GM12878 (cell line): ENCODE measurements at regions not wholly inside any gene's neighbourhood (a gene's known extent, or its start where the extent isn't known, plus 50 kb on each side); places are given as distances from the start of the nearest gene placed in this dataset.

Experiments used
- ATAC-seq: fragments of 200-7000 bp; cut with Tn5 transposase; 3 replicates; pipeline ENCODE4 v1.9.1; 2020; ENCODE audit warnings: mild to moderate bottlenecking, moderate library complexity
- BruUV-seq: library from RNA; stranded (reverse); fragments of 400-500 nt; replicated peaks from 2 replicates; lab custom pipeline; 2021; lab: Mats Ljungman, UMichigan
- CTCF ChIA-PET: fragments of 300-600 bp; sonication (Branson Sonifier 250); formaldehyde crosslinking; extraction: SDS; loops from one replicate; lab custom pipeline; 2021; ENCODE audit warnings: inconsistent platforms; lab: Yijun Ruan, JAX
- POLR2A ChIA-PET: fragments of 350-600 bp; formaldehyde crosslinking; extraction: SDS; loops from one replicate; lab custom pipeline; 2021; ENCODE audit warnings: inconsistent platforms; lab: Charles Lee
- RAD21 ChIA-PET: fragments of 300-600 bp; sonication (Branson Sonifier 250); formaldehyde crosslinking; loops from one replicate; lab custom pipeline; 2023; ENCODE audit warnings: antibody characterized with exemption; ENCODE audit not compliant: unreplicated experiment; lab: Charles Lee
- SMC1A ChIA-PET: fragments of 300-600 bp; sonication (Branson Sonifier 250); formaldehyde crosslinking; loops from one replicate; lab custom pipeline; 2023; ENCODE audit not compliant: unreplicated experiment, uncharacterized antibody; lab: Charles Lee
- DNase-seq: peaks from one replicate; pipeline ENCODE4 v3.0.0-alpha.2; 2011; ENCODE audit warnings: low read depth, low spot score
- FAIRE-seq: peaks from 3 replicates; lab custom pipeline; 2011; peaks lifted over from hg19 to GRCh38; lab: Jason Lieb, UNC
- H2AFZ ChIP-seq: 2 replicates; pipeline ENCODE4 v1.6.0; 2011; ENCODE audit warnings: low read depth, low read length, control low read depth; ENCODE audit not compliant: control insufficient read depth
- H3K27ac ChIP-seq: 2 replicates; pipeline ENCODE4 v1.5.1; 2011; ENCODE audit warnings: control low read depth; ENCODE audit not compliant: control insufficient read depth, insufficient read depth
- H3K27me3 ChIP-seq, 2 experiments: replicated peaks in 1 of 2; 2 replicates each; pipeline versions ENCODE4 v1.6.0 to v1.6.1; 2011; ENCODE audit warnings: low read length in 1 of 2; ENCODE audit not compliant: control insufficient read depth in 2 of 2, insufficient read depth in 2 of 2
- H3K36me3 ChIP-seq, 2 experiments: 2 replicates each; pipeline ENCODE4 v1.5.1; 2011; ENCODE audit warnings: low read length in 1 of 2; ENCODE audit not compliant: control insufficient read depth in 2 of 2, insufficient read depth in 2 of 2
- H3K4me1 ChIP-seq: 2 replicates; pipeline ENCODE4 v1.6.1; 2011; ENCODE audit warnings: mild to moderate bottlenecking, low read length, moderate library complexity, mixed read lengths; ENCODE audit not compliant: control insufficient read depth, insufficient read depth
- H3K4me2 ChIP-seq: 2 replicates; pipeline ENCODE4 v1.6.0; 2011; ENCODE audit warnings: control low read depth; ENCODE audit not compliant: control insufficient read depth, insufficient read depth
- H3K4me3 ChIP-seq: fragments of 200-600 bp; sonication (generic); 2 replicates; pipeline ENCODE4 v1.5.1; 2016
- H3K79me2 ChIP-seq: 2 replicates; pipeline ENCODE4 v1.6.0; 2011; ENCODE audit warnings: low read length; ENCODE audit not compliant: control insufficient read depth, insufficient read depth
- H3K9ac ChIP-seq: 2 replicates; pipeline ENCODE4 v1.8.0; 2011; ENCODE audit warnings: low read length, control low read depth, mixed read lengths; ENCODE audit not compliant: control insufficient read depth, insufficient read depth
- H3K9me3 ChIP-seq: replicated peaks from 3 replicates; pipeline ENCODE4 v1.5.1; 2011; ENCODE audit warnings: mild to moderate bottlenecking, low read length; ENCODE audit not compliant: control insufficient read depth, insufficient read depth
- H4K20me1 ChIP-seq: 2 replicates; pipeline ENCODE4 v1.6.0; 2011; ENCODE audit not compliant: control insufficient read depth, insufficient read depth
- CREM ChIP-seq: IDR thresholded peaks from 2 replicates; pipeline ENCODE4 v1.6.1; 2014; ENCODE audit warnings: antibody characterized with exemption, low read depth
- EGR1 ChIP-seq, 2 experiments: IDR thresholded peaks; 1 replicate in 1 of 2; 2 replicates in 1 of 2; pipeline ENCODE4 v1.6.1; 2011 to 2012; ENCODE audit warnings: low read depth in 2 of 2, low read length in 2 of 2, borderline replicate concordance in 1 of 2, mild to moderate bottlenecking in 1 of 2, moderate library complexity in 1 of 2
- EZH2 ChIP-seq: IDR thresholded peaks from 2 replicates; pipeline ENCODE4 v1.6.1; 2012; ENCODE audit warnings: low read depth, mild to moderate bottlenecking, control low read depth, inconsistent platforms, low read length, borderline replicate concordance; ENCODE audit not compliant: control insufficient read depth
- HCFC1 ChIP-seq: fragments of 150-350 bp; IDR thresholded peaks from 2 replicates; pipeline ENCODE4 v1.6.1; 2014; ENCODE audit warnings: low read length
- HDAC2 ChIP-seq: fragments of 200-600 bp; sonication (generic); IDR thresholded peaks from 2 replicates; pipeline ENCODE4 v1.6.1; 2017
- HDAC6 ChIP-seq: fragments of 200-600 bp; sonication (generic); IDR thresholded peaks from one replicate; pipeline ENCODE4 v1.8.0; 2017; ENCODE audit warnings: antibody characterized with exemption; ENCODE audit not compliant: unreplicated experiment
- RAD51 ChIP-seq: fragments of 450-650 bp; IDR thresholded peaks from 2 replicates; pipeline ENCODE4 v1.6.1; 2016; ENCODE audit warnings: moderate library complexity, mild to moderate bottlenecking, inconsistent platforms
- SPI1 ChIP-seq: IDR thresholded peaks from 2 replicates; pipeline ENCODE4 v1.6.1; 2011; ENCODE audit warnings: low read depth, mild to moderate bottlenecking, low read length, moderate library complexity, borderline replicate concordance; ENCODE audit not compliant: insufficient read depth
- SRF ChIP-seq, 2 experiments: IDR thresholded peaks; 2 replicates each; pipeline ENCODE4 v1.6.1; 2011; ENCODE audit warnings: low read depth in 2 of 2, low read length in 2 of 2, mild to moderate bottlenecking in 1 of 2, moderate library complexity in 1 of 2
- SUPT20H ChIP-seq: IDR thresholded peaks from 2 replicates; pipeline ENCODE4 v1.6.1; 2011; ENCODE audit warnings: low read depth, mild to moderate bottlenecking, low read length, moderate library complexity, borderline replicate concordance; ENCODE audit not compliant: control insufficient read depth
- ZNF217 ChIP-seq: fragments of 450-650 bp; IDR thresholded peaks from 2 replicates; pipeline ENCODE4 v1.6.1; 2017; ENCODE audit warnings: antibody characterized with exemption, mild to moderate bottlenecking
- WGBS: methylation state at CpG from one replicate; pipeline ENCODE4 v1.1.6; 2016; ENCODE audit warnings: low lambda C conversion rate; ENCODE audit not compliant: insufficient replicate concordance, insufficient coverage; ENCODE audit errors: missing lambda C conversion rate; 5-methylcytosine and 5-hydroxymethylcytosine counted together
- in situ Hi-C: fragments of 300-500 bp; cut with MboI; formaldehyde crosslinking; loops from 9 replicates; pipeline ENCODE4 v1.14.3; 2018; ENCODE audit warnings: mixed read lengths
- intact Hi-C: fragments of 100-400 bp; cut with micrococcal nuclease; formaldehyde crosslinking; loops from one replicate; pipeline ENCODE4 v1.14.2; 2022; ENCODE audit not compliant: unreplicated experiment
- TF ChIP-seq, protein P1 (sequence below): fragments of 450-650 bp; formaldehyde crosslinking; IDR thresholded peaks from 2 replicates; pipeline ENCODE4 v1.4.0; 2022; ENCODE audit warnings: mild to moderate bottlenecking, moderate library complexity
- TF ChIP-seq, protein P2 (sequence below): fragments of 450-650 bp; IDR thresholded peaks from 2 replicates; pipeline ENCODE4 v1.6.1; 2016; ENCODE audit warnings: mild to moderate bottlenecking

DNA sequence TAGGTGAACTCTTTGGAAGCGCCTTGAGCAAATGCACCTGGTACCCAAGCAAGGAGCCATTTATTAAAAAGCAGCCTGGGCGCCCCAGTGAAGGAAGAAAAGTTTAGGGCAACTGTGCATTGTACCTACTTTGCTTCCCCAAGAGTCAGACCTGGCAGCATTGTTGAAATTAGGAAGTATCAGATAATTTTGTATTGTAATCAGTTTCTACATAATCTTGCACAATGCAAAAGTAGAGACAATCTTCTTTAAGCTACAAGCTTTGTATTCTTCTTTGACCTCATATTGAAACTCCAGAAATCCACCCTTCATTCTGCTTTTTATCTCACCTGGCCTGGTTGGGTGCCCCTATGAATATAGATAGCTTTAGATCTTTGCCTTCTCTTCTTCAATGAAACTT lies 490.8 kb downstream of the RASEF start:
- FAIRE-seq = no peak

DNA sequence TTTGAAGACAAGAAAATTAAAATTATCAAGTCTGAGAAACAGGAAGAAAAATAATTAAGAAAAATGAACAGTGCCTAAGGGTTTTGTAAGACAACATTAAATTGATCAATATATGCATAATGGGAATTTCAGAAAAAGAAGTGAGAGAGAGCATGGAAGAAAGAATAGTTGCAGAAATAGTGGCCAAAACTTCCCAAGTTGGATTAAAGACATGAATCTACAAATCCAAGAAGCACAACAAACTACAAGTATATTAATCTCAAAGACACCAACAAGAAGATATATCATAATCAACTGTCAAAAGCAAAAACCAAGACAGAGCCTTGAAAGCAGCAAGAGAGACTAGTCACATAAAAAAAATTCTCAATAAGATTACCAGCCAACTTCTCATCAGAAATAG lies 488.0 kb downstream of the RASEF start:
- no peak for FAIRE-seq
- Histone ChIP-seq H4K20me1 (no peaks in the 10 kb centered on the region), H3K36me3 (no peaks in the 10 kb centered on the region), H3K4me1 (no peaks in the 10 kb centered on the region), H3K79me2 (no peaks in the 10 kb centered on the region), H3K4me2 (no peak overlapping the region), H2AFZ (no peak overlapping the region), H3K9ac (no peak overlapping the region), H3K27ac (no peak overlapping the region), H3K9me3 (no peaks in the 10 kb centered on the region; the same call in 2 of the 3 replicates), H3K4me3 (no peak overlapping the region), H3K27me3 (no peaks in the 10 kb centered on the region)
- ChIA-PET SMC1A (no interaction called here), RAD21 (no interaction called here), POLR2A (no interaction called here), CTCF (no interaction called here)
- in situ Hi-C loops (no loop called here), intact Hi-C loops (no loop called here)
- no peak for ATAC-seq
- BruUV-seq = no TSS peak
- no peak for DNase-seq
- no peak for TF ChIP-seq HCFC1
- no peak for TF ChIP-seq EZH2
- TF ChIP-seq, protein P1, sequence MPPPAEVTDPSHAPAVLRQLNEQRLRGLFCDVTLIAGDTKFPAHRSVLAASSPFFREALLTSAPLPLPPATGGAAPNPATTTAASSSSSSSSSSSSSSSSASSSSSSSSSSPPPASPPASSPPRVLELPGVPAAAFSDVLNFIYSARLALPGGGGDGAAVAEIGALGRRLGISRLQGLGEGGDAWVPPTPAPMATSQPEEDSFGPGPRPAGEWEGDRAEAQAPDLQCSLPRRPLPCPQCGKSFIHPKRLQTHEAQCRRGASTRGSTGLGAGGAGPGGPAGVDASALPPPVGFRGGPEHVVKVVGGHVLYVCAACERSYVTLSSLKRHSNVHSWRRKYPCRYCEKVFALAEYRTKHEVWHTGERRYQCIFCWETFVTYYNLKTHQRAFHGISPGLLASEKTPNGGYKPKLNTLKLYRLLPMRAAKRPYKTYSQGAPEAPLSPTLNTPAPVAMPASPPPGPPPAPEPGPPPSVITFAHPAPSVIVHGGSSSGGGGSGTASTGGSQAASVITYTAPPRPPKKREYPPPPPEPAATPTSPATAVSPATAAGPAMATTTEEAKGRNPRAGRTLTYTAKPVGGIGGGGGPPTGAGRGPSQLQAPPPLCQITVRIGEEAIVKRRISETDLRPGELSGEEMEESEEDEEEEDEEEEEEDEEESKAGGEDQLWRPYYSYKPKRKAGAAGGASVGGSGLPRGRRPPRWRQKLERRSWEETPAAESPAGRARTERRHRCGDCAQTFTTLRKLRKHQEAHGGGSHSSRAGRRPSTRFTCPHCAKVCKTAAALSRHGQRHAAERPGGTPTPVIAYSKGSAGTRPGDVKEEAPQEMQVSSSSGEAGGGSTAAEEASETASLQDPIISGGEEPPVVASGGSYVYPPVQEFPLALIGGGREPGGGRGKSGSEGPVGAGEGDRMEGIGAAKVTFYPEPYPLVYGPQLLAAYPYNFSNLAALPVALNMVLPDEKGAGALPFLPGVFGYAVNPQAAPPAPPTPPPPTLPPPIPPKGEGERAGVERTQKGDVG = no peak
- no peak for TF ChIP-seq HDAC2
- no peak for TF ChIP-seq HDAC6
- TF ChIP-seq RAD51 = no peak
- TF ChIP-seq EGR1 (IDR thresholded peaks at IDR 0.05; ENCODE audit: borderline replicate concordance in 1 of 2, low read depth in 2 of 2, low read length in 2 of 2) = no peak
- TF ChIP-seq SUPT20H = no peak
- TF ChIP-seq SRF (IDR thresholded peaks at IDR 0.05; ENCODE audit: low read depth in 2 of 2, low read length in 2 of 2) = no peak
- TF ChIP-seq CREM = no peak

More for the DNA sequence above, 490.8 kb downstream of the RASEF start:
- Histone ChIP-seq H3K4me1 (no peaks in the 10 kb centered on the region), H3K4me3 (no peak overlapping the region), H3K36me3 (no peaks in the 10 kb centered on the region), H3K4me2 (no peak overlapping the region), H4K20me1 (no peaks in the 10 kb centered on the region), H3K27ac (no peak overlapping the region), H2AFZ (no peak overlapping the region), H3K9me3 (no peaks in the 10 kb centered on the region; the same call in 2 of the 3 replicates)
- WGBS = 27% methylated on average over 2 of the region's 2 CpGs
- no peak for ATAC-seq
- POLR2A ChIA-PET = no interaction called here
- SMC1A ChIA-PET = interaction anchor here (1.4 kb wide), 1 partner anchor 82 kb away, joined by 3 read pairs; no protein-coding TSS in a partner anchor
- no peak for DNase-seq
- in situ Hi-C loops = no loop called here
- TF ChIP-seq SPI1 = no peak
- TF ChIP-seq, protein P2, sequence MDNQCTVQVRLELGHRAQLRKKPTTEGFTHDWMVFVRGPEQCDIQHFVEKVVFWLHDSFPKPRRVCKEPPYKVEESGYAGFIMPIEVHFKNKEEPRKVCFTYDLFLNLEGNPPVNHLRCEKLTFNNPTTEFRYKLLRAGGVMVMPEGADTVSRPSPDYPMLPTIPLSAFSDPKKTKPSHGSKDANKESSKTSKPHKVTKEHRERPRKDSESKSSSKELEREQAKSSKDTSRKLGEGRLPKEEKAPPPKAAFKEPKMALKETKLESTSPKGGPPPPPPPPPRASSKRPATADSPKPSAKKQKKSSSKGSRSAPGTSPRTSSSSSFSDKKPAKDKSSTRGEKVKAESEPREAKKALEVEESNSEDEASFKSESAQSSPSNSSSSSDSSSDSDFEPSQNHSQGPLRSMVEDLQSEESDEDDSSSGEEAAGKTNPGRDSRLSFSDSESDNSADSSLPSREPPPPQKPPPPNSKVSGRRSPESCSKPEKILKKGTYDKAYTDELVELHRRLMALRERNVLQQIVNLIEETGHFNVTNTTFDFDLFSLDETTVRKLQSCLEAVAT = no peak
- no peak for TF ChIP-seq ZNF217
- TF ChIP-seq, all 136 proteins: peak for 0
- Histone ChIP-seq H3K9ac (no peak overlapping the region), H3K79me2 (no peaks in the 10 kb centered on the region), H3K27me3 (no peaks in the 10 kb centered on the region)
- CTCF ChIA-PET = interaction anchor here (1.5 kb wide), 1 partner anchor 34 kb away, joined by 3 read pairs; no protein-coding TSS in a partner anchor
- RAD21 ChIA-PET = no interaction called here
- BruUV-seq = no TSS peak
- intact Hi-C loops = no loop called here
